ENCODE measurements at regions not wholly inside any gene's neighbourhood (a gene's known extent, or its start where the extent isn't known, plus 50 kb on each side); places are given as distances from the start of the nearest gene placed in this dataset.

GRCh38 chr11:19603771-19604170 lies 108.9 kb upstream of the NAV2 start:
- Histone ChIP-seq H3K14ac (ENCODE audit: insufficient read length) (no peak overlapping the region), H3K9ac (replicated peaks in 1 of 4; ENCODE audit: extremely low read depth in 1 of 4, low read depth in 3 of 4, low read length in 3 of 4) (no peak overlapping the region), H3K56ac (replicated peaks; ENCODE audit: insufficient read length, low read depth, low read length) (no peak overlapping the region), H2BK120ac (replicated peaks; ENCODE audit: low read depth, low read length) (no peak overlapping the region), H4K20me1 (replicated peaks in 1 of 2; ENCODE audit: control insufficient read depth in 1 of 2, insufficient read depth in 2 of 2, low read length in 2 of 2) (no peaks in the 10 kb centered on the region), H3K36me3 (ENCODE audit: control insufficient read depth in 2 of 4, insufficient read depth in 4 of 4, low read length in 3 of 4) (no peaks in the 10 kb centered on the region), H3K27ac (ENCODE audit: low read depth, low read length) (no peak overlapping the region), H2BK20ac (ENCODE audit: low read length) (no peak overlapping the region), H3K79me1 (ENCODE audit: low read depth, low read length) (no peaks in the 10 kb centered on the region), H3K27me3 (replicated peaks in 1 of 4; ENCODE audit: control insufficient read depth in 3 of 4, extremely low read depth in 1 of 4, insufficient read depth in 3 of 4, low read length in 3 of 4) (no peaks in the 10 kb centered on the region), H3K23me2 (ENCODE audit: low read depth, low read length) (no peaks in the 10 kb centered on the region; the same call in 1 of the 2 replicates), H2BK12ac (ENCODE audit: low read depth, low read length) (no peak overlapping the region), H3K4me2 (ENCODE audit: insufficient read depth in 1 of 2, low read depth in 2 of 2, low read length in 2 of 2) (no peak overlapping the region), H3K9me3 (ENCODE audit: insufficient read depth in 2 of 2, low read depth in 1 of 2, low read length in 1 of 2) (no peaks in the 10 kb centered on the region), H3K18ac (ENCODE audit: extremely low read depth, low read length) (no peak overlapping the region), H2BK15ac (ENCODE audit: low read length) (no peak overlapping the region), H2AK5ac (ENCODE audit: low read depth, low read length) (no peak overlapping the region), H2BK5ac (ENCODE audit: low read depth, low read length) (no peak overlapping the region), H3K23ac (ENCODE audit: insufficient read length) (no peak overlapping the region), H3K79me2 (ENCODE audit: control insufficient read depth in 1 of 2, insufficient read depth in 2 of 2, low read length in 2 of 2) (no peaks in the 10 kb centered on the region), H4K5ac (ENCODE audit: insufficient read length, low read depth, low read length) (no peak overlapping the region), H2AFZ (ENCODE audit: low read length) (no peak overlapping the region), H3K4ac (replicated peaks; ENCODE audit: insufficient read length, low read depth, low read length) (no peak overlapping the region), H4K8ac (ENCODE audit: extremely low read depth, insufficient read depth, low read length) (no peak overlapping the region), H3K4me3 (ENCODE audit: extremely low read depth in 1 of 4, insufficient read depth in 2 of 4, low read depth in 3 of 4, low read length in 4 of 4) (no peak overlapping the region), H3K4me1 (replicated peaks in 1 of 4; ENCODE audit: control insufficient read depth in 3 of 4, insufficient read depth in 4 of 4, low read length in 3 of 4) (no peaks in the 10 kb centered on the region; a peak in 1 of 7 replicates), H4K91ac (replicated peaks; ENCODE audit: insufficient read length, low read length) (no peak overlapping the region)
- FAIRE-seq (no peak), DNase-seq (ENCODE audit: low read depth in 1 of 2, low spot score in 2 of 2) (no peak)
- WGBS, 2 experiments (ENCODE audit: extremely low coverage in 1 of 2, insufficient coverage in 1 of 2, insufficient read length in 1 of 2, insufficient replicate concordance in 2 of 2, low coverage in 1 of 2, low lambda C conversion rate in 2 of 2, missing lambda C conversion rate in 1 of 2), result 92% methylated on average over 2 of the region's 2 CpGs; no CpG with 5 or more reads in 1 of the 2 experiments
- TF ChIP-seq SP1 (IDR thresholded peaks at IDR 0.05; ENCODE audit: low read depth, low read length) (no peak), CTBP2 (IDR thresholded peaks at IDR 0.05; ENCODE audit: borderline replicate concordance, insufficient read depth, insufficient read length, low read length) (no peak)
- ChIA-PET POLR2A (ENCODE audit: partially characterized antibody) (no interaction called here), CTCF (ENCODE audit: partially characterized antibody) (interaction anchor here (0.6 kb wide), 1 partner anchor 15 kb away, joined by 3 read pairs; no protein-coding TSS in a partner anchor)
